ENCODE measurements at regions not wholly inside any gene's neighbourhood (a gene's known extent, or its start where the extent isn't known, plus 50 kb on each side); places are given as distances from the start of the nearest gene placed in this dataset.
"Not testable (repeated sequence)": the region's sequence is repeated elsewhere in the genome, so short reads cannot be mapped to it uniquely, and the experiment has no call there.

DNA sequence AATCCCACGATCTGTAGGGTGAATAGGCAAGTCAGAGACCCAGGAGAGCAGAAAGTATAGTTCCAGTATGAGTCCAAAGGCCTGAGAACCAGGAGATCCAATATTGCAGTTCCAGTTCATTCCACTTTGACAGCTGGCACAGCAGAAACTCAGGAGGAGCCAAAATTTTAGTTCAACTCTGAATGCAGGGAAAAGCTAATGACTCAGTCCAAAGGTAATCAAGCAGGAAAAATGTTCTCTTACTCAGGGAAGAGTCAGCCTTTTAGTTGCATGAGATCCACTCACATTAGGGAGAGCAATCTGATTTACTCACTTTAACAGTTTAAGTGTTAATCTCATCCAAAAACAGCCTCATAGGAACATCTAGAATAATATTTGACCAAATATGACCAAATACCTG, 130.2 kb upstream of the LRFN5 start:
- Histone ChIP-seq H3K9me3 (no peaks in the 10 kb centered on the region), H3K36me3 (ENCODE audit: control insufficient read depth in 2 of 2, extremely low read depth in 1 of 2, insufficient read depth in 1 of 2, low read length in 1 of 2) (no peaks in the 10 kb centered on the region), H3K27ac (ENCODE audit: low read length) (no peak overlapping the region), H3K4me1 (ENCODE audit: control insufficient read depth in 1 of 2, extremely low read depth in 1 of 2, insufficient read depth in 2 of 2, low read length in 2 of 2) (no peaks in the 10 kb centered on the region), H3K4me3 (ENCODE audit: control insufficient read depth in 1 of 2, extremely low read depth in 1 of 2, low read length in 1 of 2) (no peak overlapping the region), H3K27me3 (replicated peaks in 1 of 2; ENCODE audit: control insufficient read depth in 2 of 2, extremely low read depth in 1 of 2, insufficient read depth in 2 of 2, low read length in 1 of 2) (no peaks in the 10 kb centered on the region)
- Mint-ChIP-seq H3K4me3 (no peak overlapping the region), H3K36me3 (no peaks in the 10 kb centered on the region), H3K4me1 (no peaks in the 10 kb centered on the region), H3K9me3 (peaks cover 2 to 10% (median 6%) of the 10 kb centered on the region in 3 donors), H3K27ac (no peak overlapping the region), H3K27me3 (no peaks in the 10 kb centered on the region)
- no peak for ATAC-seq (replicated peaks in 1 of 4)
- 38% methylated on average over 1 of the region's 1 CpG for WGBS (ENCODE audit: insufficient coverage)
- no peak for DNase-seq
- CTCF ChIA-PET: no interaction called here
- POLR2A ChIA-PET: no interaction called here

DNA sequence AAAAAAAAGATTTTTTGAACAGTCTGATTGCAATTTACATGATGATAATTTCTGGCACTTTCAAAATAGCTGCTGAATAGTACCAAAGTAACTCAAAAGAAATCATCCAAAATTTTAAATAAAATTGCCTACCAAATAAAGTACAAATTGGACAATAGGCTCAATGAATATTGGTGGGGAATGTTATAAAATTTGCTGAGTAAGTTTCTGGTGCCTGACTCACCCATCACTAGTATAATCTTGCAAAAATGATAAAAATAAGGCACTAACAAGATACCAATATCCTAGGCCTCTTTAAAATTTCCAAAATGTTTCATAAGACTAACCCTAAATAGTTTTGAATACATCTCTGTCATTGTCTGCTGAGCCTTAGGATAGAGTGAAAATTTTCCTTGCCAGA, 145.3 kb upstream of the LRFN5 start:
- ATAC-seq (replicated peaks in 1 of 4): no peak
- Histone ChIP-seq H3K27ac (ENCODE audit: low read length) (no peak overlapping the region), H3K4me1 (ENCODE audit: control insufficient read depth in 1 of 2, extremely low read depth in 1 of 2, insufficient read depth in 2 of 2, low read length in 2 of 2) (no peaks in the 10 kb centered on the region), H3K27me3 (replicated peaks in 1 of 2; ENCODE audit: control insufficient read depth in 2 of 2, extremely low read depth in 1 of 2, insufficient read depth in 2 of 2, low read length in 1 of 2) (no peaks in the 10 kb centered on the region), H3K9me3 (peaks cover 2% of the 10 kb centered on the region), H3K4me3 (ENCODE audit: control insufficient read depth in 1 of 2, extremely low read depth in 1 of 2, low read length in 1 of 2) (no peak overlapping the region), H3K36me3 (ENCODE audit: control insufficient read depth in 2 of 2, extremely low read depth in 1 of 2, insufficient read depth in 1 of 2, low read length in 1 of 2) (no peaks in the 10 kb centered on the region)
- no peaks in the 10 kb centered on the region for H3K4me1 Mint-ChIP-seq
- no peak for DNase-seq
- H3K27ac Mint-ChIP-seq: no peak overlapping the region
- H3K36me3 Mint-ChIP-seq: no peaks in the 10 kb centered on the region
- ChIA-PET CTCF (interaction anchor here in 1 of 2 donors (0.6 kb wide), 1 partner anchor 27 kb away, joined by 6 read pairs; no protein-coding TSS in a partner anchor), POLR2A (no interaction called here)
- no peak overlapping the region for H3K4me3 Mint-ChIP-seq
- no peaks in the 10 kb centered on the region for H3K27me3 Mint-ChIP-seq
- H3K9me3 Mint-ChIP-seq: peaks cover 0 to 9% (median 0%) of the 10 kb centered on the region in 3 donors

DNA sequence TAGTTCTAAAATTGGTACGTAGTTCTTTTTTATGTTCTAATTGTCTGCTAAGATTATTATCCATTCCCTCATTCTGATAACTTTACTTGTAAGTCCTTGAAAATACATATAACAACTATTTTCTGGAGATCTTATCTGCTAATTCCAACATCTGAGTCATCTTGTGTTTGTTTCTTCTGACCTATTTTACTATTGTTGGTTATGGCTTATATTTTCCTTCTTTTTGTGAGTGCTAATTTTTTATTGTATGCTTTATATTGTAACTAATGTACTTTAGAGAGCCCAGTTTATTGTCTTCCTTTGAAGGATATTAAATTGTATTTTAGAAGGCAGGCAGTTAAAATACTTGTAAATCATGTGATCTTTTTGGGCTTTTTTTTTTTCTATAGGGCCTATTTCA, 149.3 kb upstream of the LRFN5 start:
- H3K9me3 Mint-ChIP-seq: peaks cover 0 to 4% (median 2%) of the 10 kb centered on the region in 3 donors
- H3K27ac Mint-ChIP-seq: no peak overlapping the region
- Histone ChIP-seq H3K4me3 (ENCODE audit: control insufficient read depth in 1 of 2, extremely low read depth in 1 of 2, low read length in 1 of 2) (no peak overlapping the region), H3K27ac (ENCODE audit: low read length) (no peak overlapping the region), H3K27me3 (replicated peaks in 1 of 2; ENCODE audit: control insufficient read depth in 2 of 2, extremely low read depth in 1 of 2, insufficient read depth in 2 of 2, low read length in 1 of 2) (no peaks in the 10 kb centered on the region), H3K36me3 (ENCODE audit: control insufficient read depth in 2 of 2, extremely low read depth in 1 of 2, insufficient read depth in 1 of 2, low read length in 1 of 2) (no peaks in the 10 kb centered on the region), H3K9me3 (peaks cover 2% of the 10 kb centered on the region), H3K4me1 (ENCODE audit: control insufficient read depth in 1 of 2, extremely low read depth in 1 of 2, insufficient read depth in 2 of 2, low read length in 2 of 2) (no peaks in the 10 kb centered on the region)
- H3K4me1 Mint-ChIP-seq: no peaks in the 10 kb centered on the region
- ChIA-PET POLR2A (no interaction called here), CTCF (no interaction called here)
- no peak overlapping the region for H3K4me3 Mint-ChIP-seq
- ATAC-seq (replicated peaks in 1 of 4) (no peak), DNase-seq (no peak)
- WGBS (ENCODE audit: insufficient coverage): no CpG with 5 or more reads among the region's 1 CpG
- H3K27me3 Mint-ChIP-seq: no peaks in the 10 kb centered on the region
- H3K36me3 Mint-ChIP-seq: no peaks in the 10 kb centered on the region

DNA sequence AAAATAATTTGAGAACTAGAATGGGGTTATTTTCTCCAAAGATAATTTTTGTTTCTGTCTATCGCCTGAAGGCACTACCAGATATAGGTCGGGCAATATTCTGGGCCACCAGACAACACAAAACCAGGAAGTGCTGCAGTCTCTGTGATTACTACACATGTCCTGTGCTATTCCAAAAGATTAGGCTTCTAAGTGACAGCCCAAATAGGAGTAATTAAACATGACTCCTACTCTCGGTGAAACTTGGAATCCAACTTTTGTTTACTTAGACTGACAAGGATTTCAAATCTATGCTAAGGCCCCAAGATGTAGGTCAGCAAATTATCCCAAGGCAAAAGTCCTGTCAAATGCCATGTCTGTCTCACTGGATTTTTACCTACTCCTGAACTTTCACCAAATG, 157.6 kb upstream of the LRFN5 start:
- Histone ChIP-seq H3K27ac (ENCODE audit: low read length) (no peak overlapping the region), H3K36me3 (ENCODE audit: control insufficient read depth in 2 of 2, extremely low read depth in 1 of 2, insufficient read depth in 1 of 2, low read length in 1 of 2) (no peaks in the 10 kb centered on the region), H3K27me3 (replicated peaks in 1 of 2; ENCODE audit: control insufficient read depth in 2 of 2, extremely low read depth in 1 of 2, insufficient read depth in 2 of 2, low read length in 1 of 2) (no peaks in the 10 kb centered on the region), H3K4me1 (ENCODE audit: control insufficient read depth in 1 of 2, extremely low read depth in 1 of 2, insufficient read depth in 2 of 2, low read length in 2 of 2) (no peaks in the 10 kb centered on the region), H3K4me3 (ENCODE audit: control insufficient read depth in 1 of 2, extremely low read depth in 1 of 2, low read length in 1 of 2) (no peak overlapping the region), H3K9me3 (no peaks in the 10 kb centered on the region)
- Mint-ChIP-seq H3K27me3 (no peaks in the 10 kb centered on the region), H3K4me3 (no peak overlapping the region), H3K9me3 (no peaks in the 10 kb centered on the region), H3K36me3 (no peaks in the 10 kb centered on the region), H3K27ac (no peak overlapping the region), H3K4me1 (no peaks in the 10 kb centered on the region)
- DNase-seq (no peak), ATAC-seq (replicated peaks in 1 of 4) (no peak)
- WGBS (ENCODE audit: insufficient coverage): 29% methylated on average over 1 of the region's 3 CpGs
- CTCF ChIA-PET: no interaction called here
- POLR2A ChIA-PET: no interaction called here

DNA sequence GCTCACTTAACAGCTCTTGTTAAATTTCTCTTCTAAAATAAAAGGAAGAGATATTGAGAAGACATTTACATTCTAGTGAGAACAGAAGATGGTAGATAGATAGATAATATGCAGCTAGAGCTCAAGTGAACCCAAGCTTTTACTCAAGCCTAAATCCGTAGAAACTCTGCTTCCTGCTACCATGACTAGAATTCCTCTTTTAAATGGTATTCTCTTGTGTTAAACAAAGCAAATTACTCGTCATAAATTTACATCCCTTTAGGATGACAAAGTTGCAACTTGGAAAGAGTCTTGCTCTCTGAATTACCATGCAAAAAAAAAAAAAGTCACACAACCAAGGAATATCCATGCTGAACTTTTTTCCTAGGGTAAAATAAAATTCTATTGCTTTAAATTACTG, 160.7 kb upstream of the LRFN5 start:
- no peaks in the 10 kb centered on the region for H3K4me1 Mint-ChIP-seq
- no peaks in the 10 kb centered on the region for H3K9me3 ChIP-seq
- POLR2A ChIA-PET: no interaction called here
- no peak overlapping the region for H3K4me3 Mint-ChIP-seq
- H3K27ac Mint-ChIP-seq: no peak overlapping the region
- no peaks in the 10 kb centered on the region for H3K36me3 Mint-ChIP-seq
- CTCF ChIA-PET: no interaction called here
- no peaks in the 10 kb centered on the region for H3K27me3 ChIP-seq (replicated peaks in 1 of 2; ENCODE audit: control insufficient read depth in 2 of 2, extremely low read depth in 1 of 2, insufficient read depth in 2 of 2, low read length in 1 of 2)
- DNase-seq: no peak
- no CpG with 5 or more reads among the region's 2 CpGs for WGBS (ENCODE audit: insufficient coverage)
- H3K4me3 ChIP-seq (ENCODE audit: control insufficient read depth in 1 of 2, extremely low read depth in 1 of 2, low read length in 1 of 2): no peak overlapping the region
- H3K4me1 ChIP-seq (ENCODE audit: control insufficient read depth in 1 of 2, extremely low read depth in 1 of 2, insufficient read depth in 2 of 2, low read length in 2 of 2): no peaks in the 10 kb centered on the region
- H3K27me3 Mint-ChIP-seq: no peaks in the 10 kb centered on the region
- no peaks in the 10 kb centered on the region for H3K36me3 ChIP-seq (ENCODE audit: control insufficient read depth in 2 of 2, extremely low read depth in 1 of 2, insufficient read depth in 1 of 2, low read length in 1 of 2)
- H3K27ac ChIP-seq (ENCODE audit: low read length): no peak overlapping the region
- no peak for ATAC-seq (replicated peaks in 1 of 4)
- H3K9me3 Mint-ChIP-seq: peaks cover 0 to 3% (median 0%) of the 10 kb centered on the region in 3 donors

DNA sequence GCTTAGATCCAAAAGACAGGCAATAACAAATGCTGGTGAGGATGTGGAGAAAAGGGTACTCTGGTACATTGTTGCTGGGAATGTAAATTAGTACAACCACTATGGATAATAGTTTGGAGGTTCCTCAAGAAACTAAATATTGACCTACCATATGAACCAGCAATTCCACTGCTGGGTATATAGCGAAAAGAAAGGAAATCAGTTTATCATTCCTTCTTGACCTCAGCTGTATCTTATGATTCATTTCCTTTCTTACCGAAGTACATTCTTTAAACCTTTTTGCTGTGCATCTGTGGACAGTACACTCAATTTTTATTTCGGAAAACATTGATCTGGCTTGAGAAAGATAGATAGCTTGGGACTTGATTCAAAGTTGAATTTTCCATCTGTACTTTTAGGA, 183.2 kb upstream of the LRFN5 start:
- H3K27me3 ChIP-seq (replicated peaks in 1 of 2; ENCODE audit: control insufficient read depth in 2 of 2, extremely low read depth in 1 of 2, insufficient read depth in 2 of 2, low read length in 1 of 2): no peaks in the 10 kb centered on the region
- H3K4me1 ChIP-seq (ENCODE audit: control insufficient read depth in 1 of 2, extremely low read depth in 1 of 2, insufficient read depth in 2 of 2, low read length in 2 of 2): no peaks in the 10 kb centered on the region
- no peak for DNase-seq
- no peak overlapping the region for H3K27ac Mint-ChIP-seq
- no CpG with 5 or more reads among the region's 3 CpGs for WGBS (ENCODE audit: insufficient coverage)
- no peak for ATAC-seq (replicated peaks in 1 of 4)
- ChIA-PET CTCF (no interaction called here), POLR2A (no interaction called here)
- H3K27me3 Mint-ChIP-seq: no peaks in the 10 kb centered on the region
- H3K4me1 Mint-ChIP-seq: no peaks in the 10 kb centered on the region
- H3K36me3 Mint-ChIP-seq: no peaks in the 10 kb centered on the region
- peaks cover 0 to 3% (median 3%) of the 10 kb centered on the region in 3 donors for H3K9me3 Mint-ChIP-seq
- no peak overlapping the region for H3K4me3 Mint-ChIP-seq
- no peaks in the 10 kb centered on the region for H3K36me3 ChIP-seq (ENCODE audit: control insufficient read depth in 2 of 2, extremely low read depth in 1 of 2, insufficient read depth in 1 of 2, low read length in 1 of 2)
- H3K4me3 ChIP-seq (ENCODE audit: control insufficient read depth in 1 of 2, extremely low read depth in 1 of 2, low read length in 1 of 2): no peak overlapping the region
- H3K9me3 ChIP-seq: no peaks in the 10 kb centered on the region
- H3K27ac ChIP-seq (ENCODE audit: low read length): no peak overlapping the region

DNA sequence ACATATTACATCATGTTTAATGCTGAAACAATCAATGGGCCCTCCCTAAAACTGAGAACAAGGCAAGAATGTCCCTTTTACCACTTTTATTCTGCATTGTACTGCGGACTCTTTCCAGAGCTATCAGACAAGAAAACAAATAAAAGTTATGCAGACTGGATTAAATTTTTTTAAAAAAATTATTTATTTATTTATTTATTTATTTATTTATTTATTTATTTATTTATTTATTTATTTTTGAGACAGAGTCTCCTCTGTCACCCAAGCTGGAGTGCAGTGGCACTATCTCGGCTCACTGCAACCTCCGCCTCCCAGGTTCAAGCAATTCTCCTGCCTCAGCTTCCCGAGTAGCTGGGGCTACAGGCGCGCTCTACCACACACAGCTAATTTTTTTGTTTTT, 185.4 kb upstream of the LRFN5 start:
- H3K27me3 Mint-ChIP-seq; H3K27ac ChIP-seq (ENCODE audit: low read length); H3K4me1 Mint-ChIP-seq; DNase-seq; CTCF ChIA-PET; H3K4me3 Mint-ChIP-seq; H3K27ac Mint-ChIP-seq; H3K9me3 ChIP-seq; H3K4me1 ChIP-seq (ENCODE audit: control insufficient read depth in 1 of 2, extremely low read depth in 1 of 2, insufficient read depth in 2 of 2, low read length in 2 of 2); H3K36me3 ChIP-seq (ENCODE audit: control insufficient read depth in 2 of 2, extremely low read depth in 1 of 2, insufficient read depth in 1 of 2, low read length in 1 of 2); H3K36me3 Mint-ChIP-seq; POLR2A ChIA-PET; ATAC-seq (replicated peaks in 1 of 4); H3K4me3 ChIP-seq (ENCODE audit: control insufficient read depth in 1 of 2, extremely low read depth in 1 of 2, low read length in 1 of 2); H3K27me3 ChIP-seq (replicated peaks in 1 of 2; ENCODE audit: control insufficient read depth in 2 of 2, extremely low read depth in 1 of 2, insufficient read depth in 2 of 2, low read length in 1 of 2); H3K9me3 Mint-ChIP-seq: not testable (repeated sequence)
- WGBS (ENCODE audit: insufficient coverage): 100% methylated on average over 4 of the region's 6 CpGs
